Adrenal gland (tissue), 9 donors: ENCODE measurements at regions not wholly inside any gene's neighbourhood (a gene's known extent, or its start where the extent isn't known, plus 50 kb on each side); places are given as distances from the start of the nearest gene placed in this dataset.

Source experiments
- DNase-seq, 7 donors: peaks; one replicate each; pipeline ENCODE4 v3.0.0-alpha.2; 2019 to 2020
- H3K27ac ChIP-seq, 5 donors: fragments of 200-600 bp; sonication (generic) in 4 of 5; 1 replicate in 3 of 5; 2 replicates in 2 of 5; pipeline versions ENCODE4 v1.5.1 to v1.8.0; 2016 to 2020; ENCODE audit warnings: mild to moderate bottlenecking in 1 of 5
- H3K27me3 ChIP-seq: fragments of 200-600 bp; 2 replicates; pipeline ENCODE4 v1.8.0; 2021
- H3K36me3 ChIP-seq, 2 donors: fragments of 200-600 bp; replicated peaks in 1 of 2; 1 replicate in 1 of 2; 2 replicates in 1 of 2; pipeline versions ENCODE4 v1.5.1 to v1.8.0; 2018 to 2022
- H3K4me1 ChIP-seq, 2 donors: fragments of 200-600 bp; replicated peaks in 1 of 2; 1 replicate in 1 of 2; 2 replicates in 1 of 2; pipeline versions ENCODE4 v1.5.1 to v1.8.0; 2018 to 2021
- H3K4me3 ChIP-seq, 4 donors: fragments of 200-600 bp; sonication (generic) in 3 of 4; one replicate each; pipeline ENCODE4 v1.5.1; 2016 to 2018
- H3K9me3 ChIP-seq, 3 donors: fragments of 200-600 bp; sonication (generic) in 1 of 3; replicated peaks in 1 of 3; 1 replicate in 2 of 3; 2 replicates in 1 of 3; pipeline versions ENCODE4 v1.5.1 to v1.8.0; 2016 to 2021
- POLR2A ChIP-seq, 2 donors: fragments of 450-650 bp; IDR thresholded peaks; one replicate each; pipeline ENCODE4 v1.6.1; 2017; ENCODE audit warnings: antibody characterized with exemption in 2 of 2, mild to moderate bottlenecking in 2 of 2, moderate library complexity in 1 of 2
- WGBS, 4 donors: extraction: QIAGEN DNeasy Blood & Tissue Kit in 2 of 4; methylation state at CpG; one replicate each; pipeline versions ENCODE4 v1.1.5 to v1.1.7; 2013 to 2017; 5-methylcytosine and 5-hydroxymethylcytosine counted together
- intact Hi-C, 2 donors: fragments of 100-400 bp; cut with DNase I; formaldehyde crosslinking; loops; one replicate each; pipeline versions ENCODE4 v1.14.1 to v1.15.0; 2022 to 2023
- TF ChIP-seq, protein P1 (sequence below), 6 experiments: fragments of 450-650 bp in 4 of 6; fragments of 200-600 bp in 2 of 6; sonication (generic) in 1 of 6; IDR thresholded peaks; 1 replicate in 5 of 6; 2 replicates in 1 of 6; pipeline versions ENCODE4 v1.5.1 to v1.8.0; 2016 to 2021; ENCODE audit warnings: antibody characterized with exemption in 6 of 6, mild to moderate bottlenecking in 2 of 6, moderate library complexity in 1 of 6
- donor health status: healthy with polysubstance abuse.
- donor health status: Bipolar disorder and iron deficiency.
- donor health status: DM: yes; HTN: yes; CAD: no.
- donor health status: DM: no; HTN: no; CAD: no.
- donor health status: DM: no; HTN: no; CAD: no.

- TF ChIP-seq, protein P1, sequence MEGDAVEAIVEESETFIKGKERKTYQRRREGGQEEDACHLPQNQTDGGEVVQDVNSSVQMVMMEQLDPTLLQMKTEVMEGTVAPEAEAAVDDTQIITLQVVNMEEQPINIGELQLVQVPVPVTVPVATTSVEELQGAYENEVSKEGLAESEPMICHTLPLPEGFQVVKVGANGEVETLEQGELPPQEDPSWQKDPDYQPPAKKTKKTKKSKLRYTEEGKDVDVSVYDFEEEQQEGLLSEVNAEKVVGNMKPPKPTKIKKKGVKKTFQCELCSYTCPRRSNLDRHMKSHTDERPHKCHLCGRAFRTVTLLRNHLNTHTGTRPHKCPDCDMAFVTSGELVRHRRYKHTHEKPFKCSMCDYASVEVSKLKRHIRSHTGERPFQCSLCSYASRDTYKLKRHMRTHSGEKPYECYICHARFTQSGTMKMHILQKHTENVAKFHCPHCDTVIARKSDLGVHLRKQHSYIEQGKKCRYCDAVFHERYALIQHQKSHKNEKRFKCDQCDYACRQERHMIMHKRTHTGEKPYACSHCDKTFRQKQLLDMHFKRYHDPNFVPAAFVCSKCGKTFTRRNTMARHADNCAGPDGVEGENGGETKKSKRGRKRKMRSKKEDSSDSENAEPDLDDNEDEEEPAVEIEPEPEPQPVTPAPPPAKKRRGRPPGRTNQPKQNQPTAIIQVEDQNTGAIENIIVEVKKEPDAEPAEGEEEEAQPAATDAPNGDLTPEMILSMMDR (IDR thresholded peaks at IDR 0.05), result no peak
- no peak for TF ChIP-seq POLR2A (IDR thresholded peaks at IDR 0.05)
- Histone ChIP-seq H3K4me3 (no peak overlapping the region), H3K27me3 (no peaks in the 10 kb centered on the region), H3K9me3 (no peaks in the 10 kb centered on the region), H3K4me1 (peaks cover 5 to 10% of the 10 kb centered on the region in 2 donors), H3K36me3 (no peaks in the 10 kb centered on the region), H3K27ac (peak overlapping the region in 4 of 5 donors; percentile 36 to 63 (median 54))
- intact Hi-C loops, result no loop called here
- peak; percentile 33 to 80 (median 58) for DNase-seq
- WGBS, 4 donors, result 52 to 56% (median 54%) methylated on average over 11 of the region's 11 CpGs
These were observed 110.6 kb upstream of the ZNF716 start for GRCh38 chr7:57339198-57339944.

DNA sequence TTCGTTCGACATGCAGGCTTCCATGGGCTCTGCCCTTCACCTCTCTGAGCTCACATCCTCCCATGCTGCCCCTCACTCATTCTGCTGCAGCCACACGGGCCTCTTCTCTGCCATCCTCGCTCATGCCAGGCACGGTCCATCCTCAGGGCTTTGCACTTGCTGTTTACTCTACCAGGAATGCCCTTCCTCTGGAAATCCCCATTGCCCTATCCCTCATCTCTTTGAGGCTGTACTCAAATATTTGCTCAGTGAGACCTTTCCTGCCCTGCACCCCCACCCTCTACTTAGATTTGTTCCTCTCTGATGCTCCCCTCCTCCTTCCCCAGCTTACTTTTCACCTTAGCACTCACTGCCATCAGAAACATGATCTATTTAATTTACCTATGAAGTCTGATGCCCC is 107.0 kb upstream of the ZNF716 start:
- H3K27ac ChIP-seq, result no peak overlapping the region
- H3K9me3 ChIP-seq, result no peaks in the 10 kb centered on the region
- H3K27me3 ChIP-seq, result no peaks in the 10 kb centered on the region
- intact Hi-C loops, result no loop called here
- no peak overlapping the region for H3K4me3 ChIP-seq
- no peak for TF ChIP-seq POLR2A (IDR thresholded peaks at IDR 0.05)
- TF ChIP-seq, protein P1 (IDR thresholded peaks at IDR 0.05), result no peak
- H3K36me3 ChIP-seq, result no peaks in the 10 kb centered on the region
- peaks cover 5 to 24% of the 10 kb centered on the region in 2 donors for H3K4me1 ChIP-seq
- DNase-seq, result no peak
- WGBS, 4 donors, result 89 to 100% (median 94%) methylated on average over 5 of the region's 5 CpGs

- Histone ChIP-seq H3K4me1 (peaks cover 5 to 24% of the 10 kb centered on the region in 2 donors), H3K4me3 (no peak overlapping the region), H3K27ac (peak overlapping the region; percentile 60 to 90 (median 78)), H3K9me3 (no peaks in the 10 kb centered on the region), H3K36me3 (no peaks in the 10 kb centered on the region), H3K27me3 (no peaks in the 10 kb centered on the region)
- DNase-seq, result peak; percentile 25 to 88 (median 73)
- TF ChIP-seq, protein P1 (IDR thresholded peaks at IDR 0.05), result no peak
- TF ChIP-seq POLR2A (IDR thresholded peaks at IDR 0.05), result no peak
- intact Hi-C loops, result no loop called here
- WGBS, 4 donors, result 52 to 65% (median 53%) methylated on average over 6 to 15 of the region's 15 CpGs
These were observed 105.9 kb upstream of the ZNF716 start for GRCh38 chr7:57343901-57344622.

DNA sequence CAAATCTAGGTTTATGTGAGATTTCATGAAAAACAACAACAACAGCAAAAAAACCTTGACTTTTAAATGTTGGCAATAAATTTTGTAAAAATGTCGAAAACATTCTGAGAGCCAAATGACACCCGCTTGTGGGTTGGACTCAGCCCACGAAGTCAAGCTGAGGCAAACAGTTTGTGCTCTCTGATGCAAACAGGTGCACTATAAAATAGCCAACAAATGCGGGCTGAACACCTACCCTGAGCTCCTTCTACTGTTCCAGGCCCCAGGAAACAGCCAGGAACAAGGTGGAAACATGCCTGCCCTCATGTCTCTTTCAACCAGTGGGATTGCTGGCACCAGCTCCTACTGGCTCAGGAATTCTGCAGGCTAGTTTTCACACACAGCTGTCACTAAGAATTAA is 105.0 kb upstream of the ZNF716 start:
- TF ChIP-seq, protein P1 (IDR thresholded peaks at IDR 0.05), result no peak
- TF ChIP-seq POLR2A (IDR thresholded peaks at IDR 0.05), result peak in 1 of 2 donors; percentile 10
- Histone ChIP-seq H3K27me3 (no peaks in the 10 kb centered on the region), H3K4me1 (peaks cover 2 to 22% of the 10 kb centered on the region in 2 donors), H3K36me3 (no peaks in the 10 kb centered on the region), H3K27ac (peak overlapping the region in 4 of 5 donors; percentile 77 to 90 (median 82)), H3K9me3 (no peaks in the 10 kb centered on the region), H3K4me3 (no peak overlapping the region)
- DNase-seq, result peak in 5 of 7 donors; percentile 25 to 62 (median 42)
- intact Hi-C loops, result no loop called here
- 28 to 48% (median 42%) methylated on average over 4 of the region's 4 CpGs for WGBS, 4 donors
